T-helper 2 cell treated with Interferon-gamma antibody and Interleukin-4, amounts not matched to agents 5 μg/mL and 100 μg/mL, for 36 hours (primary cell): ENCODE measurements at regions not wholly inside any gene's neighbourhood (a gene's known extent, or its start where the extent isn't known, plus 50 kb on each side); places are given as distances from the start of the nearest gene placed in this dataset.
"Not testable (repeated sequence)": the region's sequence is repeated elsewhere in the genome, so short reads cannot be mapped to it uniquely, and the experiment has no call there.

Experiments used
- DNase-seq: peaks from one replicate; pipeline ENCODE4 v3.0.0; 2021; ENCODE audit warnings: low spot score
- H3K27ac Mint-ChIP-seq: one replicate; pipeline ENCODE4 v1.8.0; 2021; ENCODE audit warnings: mild to moderate bottlenecking, mixed read lengths
- H3K27me3 Mint-ChIP-seq: one replicate; pipeline ENCODE4 v1.8.0; 2021; ENCODE audit warnings: low read depth, mixed read lengths
- H3K36me3 Mint-ChIP-seq: one replicate; pipeline ENCODE4 v1.8.0; 2021; ENCODE audit warnings: low read depth, mixed read lengths
- H3K4me1 Mint-ChIP-seq: one replicate; pipeline ENCODE4 v1.8.0; 2021; ENCODE audit warnings: low read depth, mixed read lengths
- H3K4me3 Mint-ChIP-seq: one replicate; pipeline ENCODE4 v1.8.0; 2022; ENCODE audit warnings: mild to moderate bottlenecking, moderate library complexity, mixed read lengths
- H3K9me3 Mint-ChIP-seq: one replicate; pipeline ENCODE4 v1.8.0; 2021; ENCODE audit warnings: mixed read lengths

DNA sequence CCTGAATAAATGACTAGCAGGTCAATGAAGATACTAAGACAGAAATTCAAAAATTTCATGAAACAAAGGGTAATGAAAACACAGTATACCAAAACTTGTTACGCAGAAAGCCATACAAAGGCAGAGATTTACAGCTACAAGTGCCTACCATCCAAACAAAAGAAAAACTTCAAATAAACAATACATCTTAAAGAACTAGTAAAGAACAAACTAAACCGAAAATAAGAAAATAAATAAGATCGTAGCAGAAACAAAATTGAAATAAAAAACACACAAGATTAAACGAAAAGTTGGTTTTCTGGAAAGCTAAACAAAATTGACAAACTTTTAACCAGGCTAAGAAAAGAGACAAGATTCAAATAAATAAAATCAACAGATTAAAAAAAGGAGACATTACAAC, 51.5 kb downstream of the VPREB1 start:
- Mint-ChIP-seq H3K4me1 (peaks cover 23% of the 10 kb centered on the region), H3K4me3 (peak overlapping the region; percentile 59)
- not testable (repeated sequence) for H3K9me3 Mint-ChIP-seq, DNase-seq, H3K27me3 Mint-ChIP-seq, H3K36me3 Mint-ChIP-seq, H3K27ac Mint-ChIP-seq

GRCh38 chr22:22297159-22297793, 52.7 kb downstream of the VPREB1 start:
- not testable (repeated sequence) for H3K9me3 Mint-ChIP-seq, DNase-seq, H3K27me3 Mint-ChIP-seq, H3K36me3 Mint-ChIP-seq
- Mint-ChIP-seq H3K27ac (peak overlapping the region; percentile 67), H3K4me3 (peak overlapping the region; percentile 91), H3K4me1 (peaks cover 23% of the 10 kb centered on the region)

GRCh38 chr22:22297794-22298653, 53.4 kb downstream of the VPREB1 start:
- Mint-ChIP-seq H3K27ac (peak overlapping the region; percentile 67), H3K4me1 (peaks cover 23% of the 10 kb centered on the region), H3K4me3 (peak overlapping the region; percentile 91)
- H3K27me3 Mint-ChIP-seq, H3K9me3 Mint-ChIP-seq, H3K36me3 Mint-ChIP-seq: not testable (repeated sequence)
- DNase-seq: peak; percentile 83

GRCh38 chr22:22298654-22299009, 54.0 kb downstream of the VPREB1 start:
- H3K27ac Mint-ChIP-seq, H3K36me3 Mint-ChIP-seq, DNase-seq, H3K27me3 Mint-ChIP-seq, H3K9me3 Mint-ChIP-seq: not testable (repeated sequence)
- Mint-ChIP-seq H3K4me3 (peak overlapping the region; percentile 91), H3K4me1 (peaks cover 23% of the 10 kb centered on the region)

DNA sequence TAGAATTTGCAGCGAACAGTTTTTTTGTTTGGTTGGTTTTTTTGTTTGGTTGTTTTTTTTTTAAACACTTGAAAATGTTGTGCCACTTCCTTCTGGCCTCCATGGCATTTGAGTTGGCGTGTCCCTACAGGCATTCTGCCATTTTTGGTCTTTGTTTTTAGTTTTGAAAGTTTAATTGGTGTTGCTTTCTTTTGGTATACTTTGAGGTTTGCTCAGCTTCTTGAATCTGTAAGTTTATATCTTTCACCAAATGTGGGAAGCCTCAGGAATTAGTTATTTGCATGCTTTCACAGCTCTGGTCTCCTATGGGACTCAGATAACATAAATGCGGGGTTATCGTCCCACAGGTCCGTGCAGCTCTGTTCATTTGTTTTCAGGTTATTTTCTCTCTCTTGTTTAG, 55.9 kb downstream of the VPREB1 start:
- DNase-seq, H3K4me3 Mint-ChIP-seq: not testable (repeated sequence)

DNA sequence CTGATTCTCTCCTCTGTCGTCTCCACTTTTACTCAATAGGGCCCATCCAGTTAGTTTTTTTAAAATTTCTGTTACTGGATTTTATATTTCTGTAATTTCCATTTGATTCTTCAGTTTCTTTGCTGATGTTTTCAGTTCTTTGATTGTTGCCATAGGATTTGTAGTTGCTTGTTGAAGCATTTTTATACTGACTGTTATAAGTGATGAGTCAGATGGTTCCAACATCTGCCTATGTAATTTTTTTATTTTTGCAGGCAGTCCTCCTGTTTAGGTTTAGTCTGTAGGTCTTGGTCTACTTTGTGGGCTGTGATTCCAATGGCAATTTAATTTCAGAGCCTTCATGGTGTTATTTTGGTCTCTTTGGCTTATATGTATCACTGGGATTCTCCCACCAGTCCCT, 56.4 kb downstream of the VPREB1 start:
- not testable (repeated sequence) for DNase-seq, H3K9me3 Mint-ChIP-seq, H3K27me3 Mint-ChIP-seq, H3K27ac Mint-ChIP-seq, H3K4me3 Mint-ChIP-seq
- peaks cover 19% of the 10 kb centered on the region for H3K4me1 Mint-ChIP-seq
- H3K36me3 Mint-ChIP-seq: peaks cover 15% of the 10 kb centered on the region

More for the DNA sequence above, 55.9 kb downstream of the VPREB1 start:
- not testable (repeated sequence) for H3K27me3 Mint-ChIP-seq, H3K9me3 Mint-ChIP-seq, H3K27ac Mint-ChIP-seq
- Mint-ChIP-seq H3K36me3 (peaks cover 13% of the 10 kb centered on the region), H3K4me1 (peaks cover 23% of the 10 kb centered on the region)

GRCh38 chr22:22316589-22316988, 72.0 kb downstream of the VPREB1 start:
- Mint-ChIP-seq H3K9me3 (no peaks in the 10 kb centered on the region), H3K36me3 (peaks cover 15% of the 10 kb centered on the region), H3K4me3 (no peak overlapping the region), H3K27me3 (no peaks in the 10 kb centered on the region), H3K27ac (no peak overlapping the region), H3K4me1 (no peaks in the 10 kb centered on the region)
- no peak for DNase-seq

GRCh38 chr22:22318723-22319465, 74.3 kb downstream of the VPREB1 start:
- H3K27ac Mint-ChIP-seq: no peak overlapping the region
- no peak for DNase-seq
- no peaks in the 10 kb centered on the region for H3K27me3 Mint-ChIP-seq
- no peaks in the 10 kb centered on the region for H3K9me3 Mint-ChIP-seq
- peaks cover 12% of the 10 kb centered on the region for H3K36me3 Mint-ChIP-seq
- H3K4me3 Mint-ChIP-seq: no peak overlapping the region
- H3K4me1 Mint-ChIP-seq: no peaks in the 10 kb centered on the region

GRCh38 chr22:22321743-22322611, 77.4 kb downstream of the VPREB1 start:
- peak; percentile 64 for DNase-seq
- not testable (repeated sequence) for H3K4me1 Mint-ChIP-seq, H3K27ac Mint-ChIP-seq, H3K9me3 Mint-ChIP-seq, H3K36me3 Mint-ChIP-seq, H3K4me3 Mint-ChIP-seq, H3K27me3 Mint-ChIP-seq

- Mint-ChIP-seq H3K27ac (no peak overlapping the region), H3K4me1 (peaks cover 1% of the 10 kb centered on the region), H3K36me3 (peaks cover 2% of the 10 kb centered on the region), H3K4me3 (no peak overlapping the region), H3K9me3 (no peaks in the 10 kb centered on the region), H3K27me3 (no peaks in the 10 kb centered on the region)
- no peak for DNase-seq
These were observed 78.2 kb downstream of the VPREB1 start for GRCh38 chr22:22322792-22323191.

DNA sequence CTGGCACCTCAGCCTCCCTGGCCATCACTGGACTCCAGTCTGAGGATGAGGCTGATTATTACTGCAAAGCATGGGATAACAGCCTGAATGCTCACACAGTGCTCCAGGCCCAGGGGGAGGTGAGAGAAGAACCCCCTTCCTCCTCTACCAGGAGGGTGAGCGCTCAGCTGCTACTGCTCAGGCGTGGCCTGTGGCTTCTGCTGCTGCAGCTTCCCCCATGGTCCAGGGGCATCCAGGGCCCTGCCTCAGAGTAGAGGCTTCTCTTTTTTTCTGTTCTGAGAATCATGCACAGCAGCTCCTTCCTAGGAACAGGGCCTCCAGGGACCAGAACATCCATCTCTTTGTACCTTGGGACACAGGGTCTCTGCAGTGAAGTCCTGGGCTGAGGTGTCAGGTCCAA, 83.1 kb downstream of the VPREB1 start:
- Mint-ChIP-seq H3K9me3 (no peaks in the 10 kb centered on the region), H3K27ac (no peak overlapping the region), H3K4me3 (no peak overlapping the region), H3K4me1 (peaks cover 4% of the 10 kb centered on the region), H3K27me3 (peaks cover 13% of the 10 kb centered on the region), H3K36me3 (no peaks in the 10 kb centered on the region)
- no peak for DNase-seq

DNA sequence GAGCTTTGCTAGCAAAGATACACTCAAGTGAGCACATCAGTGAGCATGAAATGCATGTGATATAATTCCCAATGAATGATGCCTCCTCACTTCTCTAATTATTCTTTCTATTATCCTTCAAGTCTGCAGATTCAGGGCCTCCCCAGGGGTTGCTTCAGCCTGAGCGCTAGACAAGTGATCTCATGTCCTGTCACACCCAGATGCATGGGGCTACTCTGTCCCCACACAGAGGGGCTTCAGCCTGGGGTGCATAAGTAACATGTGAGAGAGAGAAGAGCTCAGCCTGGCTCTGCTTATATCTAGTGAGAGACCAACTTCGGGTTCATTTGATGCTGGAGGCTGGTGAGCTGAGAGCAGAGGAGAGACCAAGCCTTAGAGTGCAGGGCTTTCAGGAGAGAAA, 85.2 kb downstream of the VPREB1 start:
- no peak for DNase-seq
- Mint-ChIP-seq H3K27me3 (peaks cover 32% of the 10 kb centered on the region), H3K9me3 (no peaks in the 10 kb centered on the region), H3K4me1 (peaks cover 4% of the 10 kb centered on the region), H3K4me3 (no peak overlapping the region), H3K27ac (no peak overlapping the region), H3K36me3 (no peaks in the 10 kb centered on the region)

GRCh38 chr22:22335640-22336039, 91.1 kb downstream of the VPREB1 start:
- H3K4me3 Mint-ChIP-seq, H3K9me3 Mint-ChIP-seq, DNase-seq, H3K4me1 Mint-ChIP-seq, H3K27ac Mint-ChIP-seq, H3K36me3 Mint-ChIP-seq: not testable (repeated sequence)
- peaks cover 47% of the 10 kb centered on the region for H3K27me3 Mint-ChIP-seq
